Activated naive CD4-positive, alpha-beta T cell treated with anti-CD3 and anti-CD28 coated beads, Interleukin-2, amount 50 U/mL, for 72 hours (primary cell): ENCODE measurements at regions not wholly inside any gene's neighbourhood (a gene's known extent, or its start where the extent isn't known, plus 50 kb on each side); places are given as distances from the start of the nearest gene placed in this dataset.
"Not testable (repeated sequence)": the region's sequence is repeated elsewhere in the genome, so short reads cannot be mapped to it uniquely, and the experiment has no call there.

Source experiments
- ATAC-seq, 2 donors: fragments of 150-1000 bp; cut with Tn5 transposase; 2 replicates each; pipeline ENCODE4 v1.10.0; 2021; ENCODE audit warnings: mild to moderate bottlenecking in 2 of 2, moderate library complexity in 2 of 2
- DNase-seq, 2 donors: peaks; one replicate each; pipeline ENCODE4 v3.0.0; 2021 to 2022; ENCODE audit warnings: low spot score in 2 of 2
- H3K27ac Mint-ChIP-seq, 2 donors: one replicate each; pipeline ENCODE4 v1.8.0; 2022; ENCODE audit warnings: mild to moderate bottlenecking in 2 of 2, mixed read lengths in 2 of 2
- H3K36me3 Mint-ChIP-seq, 2 donors: one replicate each; pipeline ENCODE4 v1.8.0; 2022; ENCODE audit warnings: mixed read lengths in 2 of 2
- H3K9me3 Mint-ChIP-seq, 2 donors: one replicate each; pipeline ENCODE4 v1.8.0; 2022; ENCODE audit warnings: mixed read lengths in 2 of 2

DNA sequence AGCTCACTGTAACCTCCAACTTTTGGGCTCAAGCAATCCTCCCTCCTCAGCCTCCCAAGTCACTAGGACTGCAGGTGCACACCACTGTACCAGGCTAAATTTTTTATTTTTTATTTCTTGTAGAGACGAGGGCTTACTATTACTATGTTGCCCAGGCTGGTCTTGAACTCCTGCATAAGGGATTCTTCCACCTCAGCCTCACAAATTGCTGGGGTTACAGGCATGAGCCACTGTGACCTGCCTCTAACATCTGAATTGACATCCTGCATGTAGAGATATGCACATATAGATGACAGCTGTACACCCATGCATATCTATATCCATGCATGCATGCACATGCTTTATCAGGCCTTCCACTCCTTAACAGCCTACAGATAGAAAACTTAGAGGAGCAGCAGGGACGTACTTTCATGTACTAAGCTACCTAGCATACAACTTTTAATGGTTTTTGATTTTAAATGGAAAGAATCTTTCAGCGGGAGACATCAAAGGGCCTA, 740.9 kb upstream of the TPTE start:
- Mint-ChIP-seq H3K9me3 (peaks cover 46 to 58% of the 10 kb centered on the region in 2 donors), H3K36me3 (peaks cover 23 to 33% of the 10 kb centered on the region in 2 donors), H3K27ac (no peak overlapping the region)
- no peak for DNase-seq
- ATAC-seq: no peak

DNA sequence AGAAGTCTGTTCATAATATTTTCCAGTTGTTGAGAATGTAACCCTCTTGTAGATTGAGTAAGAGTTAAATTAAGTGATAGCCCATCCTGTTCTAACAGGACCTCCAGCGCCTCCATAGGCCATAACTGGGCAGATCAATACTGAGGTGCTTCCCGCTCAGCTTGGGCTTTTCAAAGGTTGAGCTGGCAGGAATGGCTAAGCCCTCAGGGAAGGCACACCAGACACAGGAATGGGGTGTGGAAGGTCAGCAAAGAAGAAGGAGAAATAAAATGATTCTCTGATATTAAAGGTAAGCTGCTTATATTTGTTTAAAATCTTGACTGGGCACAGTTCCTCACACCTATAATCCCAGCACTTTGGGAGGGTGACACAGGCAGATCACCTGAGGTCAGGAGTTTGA, 737.8 kb upstream of the TPTE start:
- H3K27ac Mint-ChIP-seq, DNase-seq, ATAC-seq: not testable (repeated sequence)
- H3K36me3 Mint-ChIP-seq: peaks cover 16 to 23% of the 10 kb centered on the region in 2 donors
- peaks cover 26 to 56% of the 10 kb centered on the region in 2 donors for H3K9me3 Mint-ChIP-seq

DNA sequence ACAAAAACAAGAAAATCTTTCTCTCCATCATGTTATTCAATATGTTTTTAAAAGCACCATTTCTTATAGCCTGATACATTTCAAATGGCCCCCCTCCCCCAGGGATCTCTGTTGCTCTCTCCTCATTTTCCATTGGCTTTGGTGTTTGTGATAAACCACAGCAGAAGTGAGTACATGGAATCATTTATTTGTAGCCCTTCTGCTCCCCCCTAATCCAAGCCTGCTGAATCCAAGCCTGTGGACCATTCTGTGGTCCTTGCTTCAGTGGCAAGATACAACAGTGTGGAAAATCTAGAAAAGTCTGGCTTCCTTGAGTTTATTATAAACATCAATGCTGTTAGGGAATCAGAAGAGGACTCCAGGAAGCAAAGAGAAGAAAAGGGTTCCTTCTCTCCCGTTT, 737.2 kb upstream of the TPTE start:
- H3K36me3 Mint-ChIP-seq: peaks cover 16 to 23% of the 10 kb centered on the region in 2 donors
- H3K9me3 Mint-ChIP-seq: peaks cover 26 to 57% of the 10 kb centered on the region in 2 donors
- not testable (repeated sequence) for DNase-seq, ATAC-seq, H3K27ac Mint-ChIP-seq

DNA sequence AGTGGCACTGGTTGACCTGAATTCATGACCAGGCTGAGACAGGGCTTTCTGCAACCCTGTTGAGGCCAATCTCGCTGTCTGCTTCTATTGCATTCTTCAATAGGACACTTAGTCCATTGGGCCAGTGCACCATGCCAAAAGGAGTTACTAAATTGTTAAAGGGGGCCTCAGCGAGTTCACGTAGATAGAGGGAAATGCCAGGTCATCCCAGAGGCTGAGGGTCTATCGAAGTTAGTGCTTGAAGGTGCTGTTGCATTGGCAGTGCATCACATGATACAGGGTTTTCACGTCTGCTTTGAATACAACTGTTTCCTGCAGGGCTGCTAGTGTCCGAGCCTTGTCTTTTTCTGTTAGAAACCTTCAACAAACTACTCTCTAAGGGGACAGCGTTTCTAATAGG, 735.3 kb upstream of the TPTE start:
- peaks cover 20 to 58% of the 10 kb centered on the region in 2 donors for H3K9me3 Mint-ChIP-seq
- not testable (repeated sequence) for DNase-seq, H3K27ac Mint-ChIP-seq, ATAC-seq
- peaks cover 16 to 31% of the 10 kb centered on the region in 2 donors for H3K36me3 Mint-ChIP-seq

DNA sequence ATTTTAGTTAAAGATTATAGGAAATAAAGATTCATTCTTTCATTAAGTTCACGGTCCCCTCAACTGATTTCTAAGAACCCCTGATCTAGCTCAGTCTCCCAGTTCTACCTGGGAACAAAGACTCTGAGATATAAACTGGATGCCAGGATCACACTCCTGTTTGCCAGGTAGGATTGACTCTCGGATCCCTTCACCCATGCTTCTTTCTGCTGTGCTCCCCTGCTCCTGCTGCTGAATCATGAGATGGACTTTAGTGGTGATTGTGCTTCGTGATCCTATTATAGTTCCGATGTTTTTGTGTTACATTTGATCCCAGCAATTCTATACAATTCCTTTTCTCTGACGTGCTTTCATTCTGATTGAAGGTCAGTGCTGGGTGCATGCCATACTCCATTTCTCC, 733.1 kb upstream of the TPTE start:
- H3K27ac Mint-ChIP-seq, DNase-seq, ATAC-seq: not testable (repeated sequence)
- Mint-ChIP-seq H3K36me3 (peaks cover 16 to 33% of the 10 kb centered on the region in 2 donors), H3K9me3 (peaks cover 33 to 57% of the 10 kb centered on the region in 2 donors)

DNA sequence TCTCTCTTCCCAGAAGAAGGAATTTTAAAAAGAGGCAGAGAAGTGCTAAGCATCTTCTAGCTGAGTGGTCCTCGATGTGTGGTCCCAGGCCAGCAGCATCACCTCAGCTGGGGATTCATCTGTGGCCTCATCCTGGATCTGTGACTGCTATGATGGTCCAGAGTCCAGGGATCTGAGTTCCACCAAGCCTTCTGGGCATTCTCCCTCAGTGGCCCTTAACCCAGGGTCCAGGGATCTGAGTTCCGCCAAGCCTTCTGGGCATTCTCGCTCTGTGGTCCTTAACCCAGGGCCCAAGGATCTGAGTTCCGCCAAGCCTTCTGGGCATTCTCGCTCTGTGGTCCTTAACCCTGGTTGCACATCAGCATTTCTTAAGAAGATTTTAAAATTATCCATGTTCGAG, 731.0 kb upstream of the TPTE start:
- peaks cover 10 to 32% of the 10 kb centered on the region in 2 donors for H3K36me3 Mint-ChIP-seq
- not testable (repeated sequence) for DNase-seq, H3K27ac Mint-ChIP-seq, ATAC-seq
- H3K9me3 Mint-ChIP-seq: peaks cover 30 to 55% of the 10 kb centered on the region in 2 donors

DNA sequence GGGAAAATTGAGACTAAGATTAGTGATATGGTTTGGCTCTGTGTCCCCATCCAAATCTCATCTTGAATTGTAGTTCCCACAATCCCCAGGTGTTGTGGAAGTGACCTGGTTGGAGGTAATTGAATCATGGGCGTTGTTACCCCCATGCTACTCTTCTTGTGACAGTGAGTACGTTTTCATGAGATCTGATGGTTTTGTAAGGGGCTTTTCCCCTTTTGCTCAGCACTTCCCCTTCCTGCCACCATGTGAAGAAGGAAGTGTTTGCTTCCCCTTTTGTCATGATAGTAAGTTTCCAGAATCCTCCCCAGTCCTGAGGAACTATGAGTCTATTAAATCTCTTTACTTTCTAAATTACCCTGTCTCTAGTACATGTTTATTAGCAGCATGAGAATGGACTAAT, 729.9 kb upstream of the TPTE start:
- not testable (repeated sequence) for H3K27ac Mint-ChIP-seq, DNase-seq, ATAC-seq
- Mint-ChIP-seq H3K36me3 (peaks cover 4 to 42% of the 10 kb centered on the region in 2 donors), H3K9me3 (peaks cover 41 to 62% of the 10 kb centered on the region in 2 donors)

DNA sequence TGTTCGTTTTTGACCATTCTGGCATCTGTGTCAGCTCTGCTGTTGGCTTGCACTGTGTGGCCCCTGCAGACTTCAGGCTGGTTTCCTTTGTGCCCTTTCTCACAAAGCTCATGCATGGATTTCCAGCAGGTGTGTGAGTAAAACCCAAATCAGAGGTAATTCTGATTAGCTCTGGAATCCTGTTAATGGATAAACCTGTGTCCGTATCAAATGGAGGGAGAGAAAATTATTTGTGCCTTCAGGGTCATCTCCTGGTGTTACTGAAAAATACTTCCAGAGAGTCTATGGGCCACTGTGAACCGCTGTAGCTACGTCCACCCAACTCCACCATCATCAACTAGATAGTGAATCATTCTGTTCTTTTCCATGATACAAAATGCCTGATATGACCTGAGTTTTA, 726.1 kb upstream of the TPTE start:
- not testable (repeated sequence) for H3K27ac Mint-ChIP-seq, DNase-seq, ATAC-seq
- H3K36me3 Mint-ChIP-seq: peaks cover 0 to 27% of the 10 kb centered on the region in 2 donors
- H3K9me3 Mint-ChIP-seq: peaks cover 34 to 36% of the 10 kb centered on the region in 2 donors

DNA sequence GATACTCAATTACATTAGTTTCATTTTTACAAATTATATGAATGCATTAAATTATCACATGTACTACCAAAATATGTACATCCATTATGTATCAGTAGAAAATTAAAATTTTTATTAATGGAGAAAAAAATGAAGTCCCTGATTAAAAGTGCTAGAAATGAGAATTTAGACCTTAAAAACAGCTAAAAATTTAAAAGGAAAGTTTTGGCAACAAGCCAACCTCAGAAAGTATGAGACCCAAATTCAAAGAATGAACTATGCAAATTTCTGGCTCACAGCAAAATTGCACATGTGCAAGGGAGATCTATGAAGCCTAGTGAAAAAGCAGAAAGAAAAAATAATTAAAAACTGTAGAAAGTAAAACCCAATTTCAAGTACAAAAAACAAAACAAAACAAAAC, 725.1 kb upstream of the TPTE start:
- not testable (repeated sequence) for H3K27ac Mint-ChIP-seq, DNase-seq, ATAC-seq
- H3K9me3 Mint-ChIP-seq: peaks cover 34 to 36% of the 10 kb centered on the region in 2 donors
- peaks cover 0 to 27% of the 10 kb centered on the region in 2 donors for H3K36me3 Mint-ChIP-seq

DNA sequence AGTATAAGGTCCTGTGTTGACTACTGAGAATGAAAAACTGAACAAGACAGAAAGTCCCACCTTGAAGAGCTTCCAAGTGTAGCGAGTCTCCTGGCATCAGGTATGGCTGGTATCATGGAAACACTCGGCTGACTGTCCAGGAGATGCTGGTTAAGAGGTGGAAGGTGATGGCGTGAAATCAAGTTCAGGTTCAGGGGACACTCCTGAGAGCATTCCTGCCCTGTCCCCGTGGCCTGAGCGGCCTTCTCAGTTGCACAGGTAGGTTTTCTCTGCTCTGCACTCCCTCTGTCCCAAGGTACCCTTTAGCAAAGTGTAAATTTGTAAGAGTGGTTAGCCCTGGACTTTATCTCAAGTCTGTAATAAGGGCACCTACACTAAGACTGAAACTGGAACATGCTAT, 713.7 kb upstream of the TPTE start:
- ATAC-seq, DNase-seq, H3K27ac Mint-ChIP-seq, H3K9me3 Mint-ChIP-seq, H3K36me3 Mint-ChIP-seq: not testable (repeated sequence)

DNA sequence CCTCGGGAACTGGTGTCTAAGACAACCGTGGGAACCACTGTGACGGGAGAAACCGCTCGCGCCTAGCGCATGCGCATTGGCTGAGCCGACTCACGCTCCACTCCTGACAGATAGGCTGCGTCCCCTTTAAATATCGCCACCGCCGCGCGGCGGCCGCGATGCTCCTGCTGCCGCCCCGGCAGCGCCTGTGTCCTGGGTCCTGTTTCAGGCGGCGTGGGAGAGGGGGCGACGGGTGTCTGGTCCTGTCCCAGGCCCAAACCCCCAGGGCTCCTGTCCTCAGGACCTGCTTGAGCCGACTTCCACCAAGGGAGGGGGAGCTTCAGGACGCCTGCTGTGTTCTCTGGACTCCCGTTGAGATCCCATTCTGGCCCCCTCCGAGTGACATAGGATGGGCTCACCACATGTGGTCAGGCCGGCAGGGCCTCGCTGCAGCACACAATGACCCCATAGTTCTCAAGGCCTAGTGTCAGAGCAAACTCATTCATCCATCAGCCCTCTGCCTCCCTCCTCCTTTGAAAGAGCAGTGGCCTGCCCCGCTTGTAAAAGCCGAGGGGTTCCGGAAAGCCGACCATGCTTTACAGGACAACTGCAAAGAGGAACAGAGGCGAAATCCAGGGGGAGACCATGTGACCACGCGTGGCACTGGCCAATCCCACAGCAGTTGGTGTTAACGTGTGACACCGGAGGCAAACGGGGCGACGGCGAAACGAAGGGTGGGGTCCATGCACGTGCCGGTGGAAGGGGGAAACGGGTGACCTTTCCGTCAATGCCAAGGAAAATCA, 710.0 kb upstream of the TPTE start:
- H3K36me3 Mint-ChIP-seq, H3K27ac Mint-ChIP-seq, ATAC-seq, DNase-seq, H3K9me3 Mint-ChIP-seq: not testable (repeated sequence)

DNA sequence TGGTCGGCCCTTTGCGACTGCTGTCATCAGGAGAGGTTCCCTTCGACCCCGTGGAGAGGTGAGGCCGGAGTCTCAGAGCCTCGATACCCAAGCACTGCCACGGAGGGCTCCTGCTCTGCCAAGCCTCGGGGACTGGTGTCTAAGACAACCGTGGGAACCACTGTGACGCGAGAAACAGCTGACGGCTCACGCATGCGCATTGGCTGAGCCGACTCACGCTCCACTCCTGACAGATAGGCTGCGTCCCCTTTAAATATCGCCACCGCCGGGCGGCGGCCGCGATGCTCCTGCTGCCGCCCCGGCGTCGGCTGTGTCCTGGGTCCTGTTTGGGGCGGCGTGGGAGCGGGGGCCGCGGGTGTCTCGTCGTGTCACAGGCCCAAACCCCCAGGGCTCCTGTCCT, 708.9 kb upstream of the TPTE start:
- ATAC-seq, DNase-seq, H3K27ac Mint-ChIP-seq, H3K9me3 Mint-ChIP-seq, H3K36me3 Mint-ChIP-seq: not testable (repeated sequence)

DNA sequence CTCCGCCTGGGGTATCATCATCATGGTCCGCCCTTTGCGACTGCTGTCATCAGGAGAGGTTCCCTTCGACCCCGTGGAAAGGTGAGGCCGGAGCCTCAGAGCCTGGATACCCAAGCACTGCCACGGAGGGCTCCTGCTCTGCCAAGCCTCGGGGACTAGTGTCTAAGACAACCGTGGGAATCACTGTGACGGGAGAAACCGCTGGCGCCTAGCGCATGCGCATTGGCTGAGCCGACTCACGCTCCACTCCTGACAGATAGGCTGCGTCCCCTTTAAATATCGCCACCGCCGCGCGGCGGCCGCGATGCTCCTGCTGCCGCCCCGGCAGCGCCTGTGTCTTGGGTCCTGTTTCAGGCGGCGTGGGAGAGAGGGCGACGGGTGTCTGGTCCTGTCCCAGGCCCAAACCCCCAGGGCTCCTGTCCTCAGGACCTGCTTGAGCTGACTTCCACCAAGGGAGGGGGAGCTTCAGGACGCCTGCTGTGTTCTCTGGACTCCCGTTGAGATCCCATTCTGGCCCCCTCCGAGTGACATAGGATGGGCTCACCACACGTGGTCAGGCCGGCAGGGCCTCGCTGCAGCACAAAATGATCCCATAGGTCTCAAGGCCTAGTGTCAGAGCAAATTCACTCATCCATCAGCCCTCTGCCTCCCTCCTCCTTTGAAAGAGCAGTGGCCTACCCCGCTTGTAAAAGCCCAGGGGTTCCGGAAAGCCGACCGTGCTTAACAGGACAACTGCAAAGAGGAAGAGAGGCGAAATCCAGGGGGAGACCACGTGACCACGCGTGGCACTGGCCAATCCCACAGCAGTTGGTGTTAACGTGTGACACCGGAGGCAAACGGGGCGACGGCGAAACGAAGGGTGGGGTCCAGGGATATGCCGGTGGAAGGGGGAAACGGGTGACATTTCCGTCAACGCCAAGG, 707.2 kb upstream of the TPTE start:
- H3K36me3 Mint-ChIP-seq, H3K27ac Mint-ChIP-seq, ATAC-seq, DNase-seq, H3K9me3 Mint-ChIP-seq: not testable (repeated sequence)

DNA sequence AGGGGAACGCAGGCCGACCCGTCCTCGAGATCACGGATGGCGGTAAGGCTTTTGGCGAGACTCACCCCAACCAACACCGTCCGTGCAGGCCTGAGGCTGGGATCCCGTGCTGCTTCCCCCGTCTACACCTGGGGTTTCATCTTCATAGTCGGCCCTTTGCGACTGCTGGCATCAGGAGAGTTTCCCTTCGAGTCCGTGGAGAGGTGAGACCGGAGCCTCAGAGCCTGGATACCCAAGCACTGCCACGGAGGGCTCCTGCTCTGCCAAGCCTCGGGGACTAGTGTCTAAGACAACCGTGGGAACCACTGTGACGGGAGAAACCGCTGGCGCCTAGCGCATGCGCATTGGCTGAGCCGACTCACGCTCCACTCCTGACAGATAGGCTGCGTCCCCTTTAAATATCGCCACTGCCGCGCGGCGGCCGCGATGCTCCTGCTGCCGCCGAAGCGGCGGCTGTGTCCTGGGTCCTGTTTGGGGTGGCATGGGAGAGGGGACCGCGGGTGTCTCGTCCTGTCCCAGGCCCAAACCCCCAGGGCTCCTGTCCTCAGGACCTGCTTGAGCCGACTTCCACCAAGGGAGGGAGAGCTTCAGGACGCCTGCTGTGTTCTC, 706.1 kb upstream of the TPTE start:
- not testable (repeated sequence) for DNase-seq, H3K9me3 Mint-ChIP-seq, H3K36me3 Mint-ChIP-seq, H3K27ac Mint-ChIP-seq, ATAC-seq

DNA sequence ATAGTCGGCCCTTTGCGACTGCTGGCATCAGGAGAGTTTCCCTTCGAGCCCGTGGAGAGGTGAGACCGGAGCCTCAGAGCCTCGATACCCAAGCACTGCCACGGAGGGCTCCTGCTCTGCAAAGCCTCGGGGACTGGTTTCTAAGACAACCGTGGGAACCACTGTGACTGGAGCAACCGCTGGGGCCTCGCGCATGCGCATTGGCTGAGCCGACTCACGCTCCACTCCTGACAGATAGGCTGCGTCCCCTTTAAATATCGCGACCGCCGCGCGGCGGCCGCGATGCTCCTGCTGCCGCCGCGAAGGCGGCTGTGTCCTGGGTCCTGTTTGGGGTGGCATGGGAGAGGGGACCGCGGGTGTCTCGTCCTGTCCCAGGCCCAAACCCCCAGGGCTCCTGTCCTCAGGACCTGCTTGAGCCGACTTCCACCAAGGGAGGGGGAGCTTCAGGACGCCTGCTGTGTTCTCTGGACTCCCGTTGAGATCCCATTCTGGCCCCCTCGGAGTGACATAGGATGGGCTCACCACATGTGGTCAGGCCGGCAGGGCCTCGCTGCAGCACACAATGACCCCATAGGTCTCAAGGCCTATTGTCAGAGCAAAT, 704.5 kb upstream of the TPTE start:
- peaks cover 5 to 11% of the 10 kb centered on the region in 2 donors for H3K9me3 Mint-ChIP-seq
- H3K36me3 Mint-ChIP-seq: peaks cover 6 to 10% of the 10 kb centered on the region in 2 donors
- ATAC-seq, DNase-seq, H3K27ac Mint-ChIP-seq: not testable (repeated sequence)

DNA sequence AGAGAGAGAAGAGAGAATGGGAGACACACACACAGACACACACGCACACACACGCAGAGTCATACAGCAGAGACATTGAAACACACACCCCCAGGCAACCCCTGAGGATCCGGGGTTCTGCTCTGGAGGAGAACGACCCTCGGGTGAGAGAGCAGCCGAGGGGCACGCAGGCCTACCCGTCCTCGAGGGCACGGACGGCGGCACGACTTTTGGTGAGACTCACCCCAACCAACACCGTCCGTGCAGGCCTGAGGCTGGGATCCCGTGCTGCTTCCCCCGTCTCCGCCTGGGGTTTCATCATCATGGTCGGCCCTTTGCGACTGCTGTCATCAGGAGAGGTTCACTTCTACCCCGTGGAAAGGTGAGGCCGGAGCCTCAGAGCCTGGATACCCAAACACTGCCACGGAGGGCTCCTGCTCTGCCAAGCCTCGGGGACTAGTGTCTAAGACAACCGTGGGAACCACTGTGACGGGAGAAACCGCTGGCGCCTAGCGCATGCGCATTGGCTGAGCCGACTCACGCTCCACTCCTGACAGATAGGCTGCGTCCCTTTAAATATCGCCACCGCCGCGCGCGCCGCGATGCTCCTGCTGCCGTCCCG, 703.4 kb upstream of the TPTE start:
- not testable (repeated sequence) for ATAC-seq, DNase-seq

More for the DNA sequence above, 703.4 kb upstream of the TPTE start:
- Mint-ChIP-seq H3K9me3 (peaks cover 5 to 11% of the 10 kb centered on the region in 2 donors), H3K36me3 (peaks cover 6 to 17% of the 10 kb centered on the region in 2 donors)
- not testable (repeated sequence) for H3K27ac Mint-ChIP-seq
